ENCODE measurements at regions not wholly inside any gene's neighbourhood (a gene's known extent, or its start where the extent isn't known, plus 50 kb on each side); places are given as distances from the start of the nearest gene placed in this dataset.
"Not testable (repeated sequence)": the region's sequence is repeated elsewhere in the genome, so short reads cannot be mapped to it uniquely, and the experiment has no call there.

DNA sequence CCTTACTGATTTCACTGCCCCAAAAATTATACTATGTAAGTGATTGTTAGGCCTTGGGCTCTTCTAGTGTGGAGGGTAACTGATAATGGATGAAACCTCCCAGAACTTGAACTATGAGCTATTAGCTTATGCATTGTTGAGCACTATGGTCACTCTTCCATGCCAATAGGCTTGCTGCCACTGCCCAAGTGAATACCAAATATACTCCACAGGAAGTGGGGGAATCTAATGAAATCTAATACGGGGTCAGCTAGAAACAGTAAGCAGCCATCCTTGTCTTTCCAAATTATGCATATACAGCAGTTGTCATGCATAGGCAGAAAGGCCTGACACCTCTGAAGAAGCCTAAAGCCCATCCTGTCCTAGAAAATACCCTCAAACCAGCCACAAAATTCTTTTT is 198.7 kb upstream of the PTBP2 start:
- DNase-seq, result no peak

DNA sequence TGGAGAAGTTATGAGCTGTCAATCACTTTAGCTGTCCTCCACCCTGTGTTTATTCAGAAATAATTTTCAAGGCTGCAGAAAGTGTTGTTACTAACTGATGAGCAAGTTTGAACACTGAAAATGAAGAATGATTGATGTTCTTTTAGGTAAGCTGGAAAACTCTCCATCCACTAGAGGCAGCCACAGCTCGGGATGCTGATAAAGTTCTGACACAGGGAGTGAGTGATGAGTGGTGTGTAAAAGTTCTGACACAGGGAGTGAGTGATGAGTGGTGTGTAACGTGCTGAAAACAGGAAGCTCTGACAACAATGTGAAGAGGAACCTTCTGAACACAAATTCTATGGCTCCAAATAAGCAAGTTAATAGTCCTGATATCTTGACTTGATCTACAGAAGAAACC is 197.5 kb upstream of the PTBP2 start:
- DNase-seq, result no peak

- no peak for DNase-seq
Observed at GRCh38 chr1:96525657-96526557, 195.7 kb upstream of the PTBP2 start.

DNA sequence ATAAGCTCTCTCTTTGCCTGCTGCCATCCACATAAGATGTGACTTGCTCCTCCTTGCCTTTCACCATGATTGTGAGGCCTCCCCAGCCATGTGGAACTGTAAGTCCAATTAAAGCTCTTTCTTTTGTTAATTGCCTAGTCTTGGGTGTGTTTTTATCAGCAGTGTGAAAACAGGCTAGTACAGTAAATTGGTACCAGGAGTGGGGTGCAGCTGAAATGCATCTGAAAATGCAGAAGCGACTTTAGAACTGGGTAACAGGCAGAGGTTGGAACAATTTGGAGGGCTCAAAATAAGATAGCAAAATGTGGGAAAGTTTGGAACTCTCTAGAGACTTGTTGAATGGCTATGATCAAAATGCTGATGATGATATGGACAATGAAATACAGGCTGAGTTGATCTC is 192.9 kb upstream of the PTBP2 start:
- DNase-seq, result not testable (repeated sequence)

DNA sequence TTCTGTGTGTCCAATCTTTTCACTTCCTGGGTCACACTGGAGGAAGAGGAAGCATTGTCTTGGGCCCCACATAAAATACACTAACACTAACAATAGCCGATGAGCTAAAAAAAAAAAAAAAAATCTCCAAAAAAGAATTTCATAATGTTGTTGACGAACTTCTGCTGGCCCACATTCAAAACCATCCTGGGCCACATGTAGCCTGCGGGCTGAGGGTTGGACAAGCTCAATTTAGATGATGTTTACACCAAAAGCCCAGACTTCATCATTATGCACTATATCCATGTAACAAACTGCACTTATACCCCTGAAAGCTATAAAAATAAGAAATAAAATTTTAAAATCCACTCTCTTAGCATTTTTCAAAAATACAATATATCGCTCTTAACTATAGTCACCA is 187.8 kb upstream of the PTBP2 start:
- no peak for DNase-seq

DNA sequence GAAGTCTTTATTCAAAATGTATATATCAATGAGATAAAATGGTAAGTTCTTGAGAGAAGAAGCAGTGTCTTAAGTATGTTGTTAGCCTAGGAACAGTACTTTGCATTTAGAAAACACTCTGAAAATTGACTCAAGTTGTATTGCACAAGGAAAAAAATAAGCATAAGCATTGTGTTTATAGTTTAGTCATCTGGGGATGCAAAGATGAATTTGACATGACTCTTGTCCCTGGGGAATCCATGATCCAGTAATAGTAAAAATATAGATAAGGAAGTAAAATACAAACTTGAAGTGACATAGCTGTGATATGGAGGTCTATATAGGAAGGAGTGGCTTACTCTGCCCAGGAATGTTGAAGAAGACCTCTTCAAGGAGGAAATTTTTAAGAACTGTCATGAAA is 185.0 kb upstream of the PTBP2 start:
- DNase-seq, result no peak

GRCh38 chr1:96538111-96538641 is 183.4 kb upstream of the PTBP2 start:
- no peak for DNase-seq

- peak; percentile 8 for DNase-seq
Observed at GRCh38 chr1:96538883-96539282, 182.7 kb upstream of the PTBP2 start.

GRCh38 chr1:96541491-96541890 is 180.1 kb upstream of the PTBP2 start:
- no peak for DNase-seq

DNA sequence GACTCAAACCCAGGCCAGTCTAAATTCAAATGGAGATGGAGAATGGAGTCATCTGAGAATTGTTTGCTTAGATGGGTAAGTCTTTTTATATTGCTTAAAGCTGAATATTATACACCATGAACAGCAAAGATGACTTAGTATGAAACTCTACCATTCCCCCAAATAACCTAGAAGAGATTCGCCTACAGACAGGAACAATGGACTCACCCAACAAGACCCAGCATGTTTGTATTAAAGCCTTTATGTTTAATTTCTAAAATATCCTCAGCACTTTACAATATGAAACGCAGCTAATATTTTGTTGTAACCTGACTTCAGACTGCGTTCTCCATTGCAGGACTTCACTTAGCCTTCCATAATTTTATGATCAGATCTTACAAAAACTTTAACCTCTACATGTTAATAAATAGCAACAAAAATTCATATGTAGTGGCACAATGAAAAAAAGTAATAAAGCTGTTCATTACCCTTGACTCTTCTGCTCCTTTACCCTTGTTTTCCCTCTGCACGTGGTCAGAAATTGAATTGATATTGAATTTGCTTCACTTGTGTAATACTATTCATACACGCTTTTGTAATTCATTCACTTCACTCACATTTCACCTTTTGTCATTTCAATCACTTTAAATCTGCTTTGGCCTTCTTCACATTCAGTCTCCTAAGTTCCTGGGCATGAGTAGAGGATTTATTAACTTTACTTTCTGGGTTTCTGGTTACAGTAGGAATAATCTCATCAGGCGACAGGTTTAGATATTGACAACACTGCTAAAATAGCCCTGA is 177.3 kb upstream of the PTBP2 start:
- DNase-seq, result no peak

GRCh38 chr1:96544831-96545221 is 176.8 kb upstream of the PTBP2 start:
- no peak for DNase-seq

DNA sequence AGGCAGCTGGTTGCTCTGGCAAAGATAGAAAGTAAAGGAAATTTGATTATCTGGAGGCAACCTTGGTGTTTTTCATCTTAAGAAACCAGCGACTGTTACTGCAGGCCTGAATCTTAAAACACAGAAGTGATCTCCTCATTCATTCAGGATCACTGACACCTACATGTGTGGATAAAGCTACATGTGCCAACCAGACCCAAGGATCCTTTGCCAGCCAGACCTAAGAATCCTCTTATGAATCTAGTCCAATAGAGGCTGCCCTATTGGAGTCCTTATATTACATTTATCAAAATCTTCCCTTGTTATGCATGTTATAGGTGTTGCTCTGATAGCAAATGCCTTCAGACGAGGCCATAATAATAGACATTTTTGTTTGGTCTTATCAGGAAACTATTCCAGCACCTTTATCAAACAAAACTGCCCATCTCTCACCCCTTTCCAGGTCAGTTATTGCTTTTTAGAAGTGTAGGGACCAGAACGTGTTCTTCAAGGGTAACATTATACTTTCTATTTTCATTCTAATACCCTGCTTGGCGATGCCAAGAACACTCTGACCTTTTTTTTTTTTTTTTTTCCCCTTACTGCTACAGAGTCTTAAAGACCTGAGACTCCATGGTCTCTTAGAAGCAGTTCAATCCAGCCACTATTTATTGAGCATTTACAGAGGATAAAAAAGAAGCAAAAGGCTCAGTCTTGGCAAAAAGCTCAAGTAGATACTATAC is 175.5 kb upstream of the PTBP2 start:
- no peak for DNase-seq

GRCh38 chr1:96550061-96550460 is 171.5 kb upstream of the PTBP2 start:
- DNase-seq, result no peak

- no peak for DNase-seq
Observed at GRCh38 chr1:96552451-96552850, 169.1 kb upstream of the PTBP2 start.

DNA sequence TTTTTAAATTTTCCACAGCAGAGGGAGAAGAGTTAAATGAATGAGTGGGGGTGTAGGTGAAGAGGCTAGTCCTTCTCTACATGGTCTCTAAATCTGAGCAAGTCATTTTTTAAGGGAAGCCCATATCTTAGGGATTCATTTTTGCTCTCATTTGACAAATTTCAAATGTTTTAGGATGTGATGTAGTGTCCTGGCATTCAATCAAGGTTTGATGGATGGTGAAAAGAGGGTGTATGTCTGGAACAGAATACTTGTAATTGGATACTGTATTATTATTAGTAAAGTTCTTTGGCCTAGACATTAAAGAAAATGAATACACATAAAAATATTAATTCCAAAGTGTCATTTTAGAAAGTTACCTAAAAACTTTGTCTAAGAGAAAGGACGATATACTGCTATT is 167.8 kb upstream of the PTBP2 start:
- DNase-seq, result no peak

GRCh38 chr1:96554364-96554763 is 167.2 kb upstream of the PTBP2 start:
- no peak for DNase-seq

DNA sequence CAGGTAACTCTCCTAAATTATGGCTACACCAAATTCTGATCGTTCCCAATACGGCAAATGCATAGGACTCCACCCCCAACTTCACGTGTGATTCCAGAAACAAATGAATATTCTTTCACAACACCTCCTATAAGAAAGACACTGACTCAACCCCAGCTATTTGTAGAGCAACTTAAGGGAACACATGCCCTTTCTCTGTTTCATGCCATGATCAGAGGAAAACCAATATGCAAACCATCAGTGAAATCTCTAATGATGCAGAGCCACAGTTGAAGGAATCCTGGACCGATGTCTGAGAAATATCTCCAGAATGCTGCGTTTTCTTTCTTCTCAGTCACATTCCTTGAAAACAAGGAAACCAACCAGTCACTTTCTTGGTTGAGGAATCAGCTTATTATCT is 164.2 kb upstream of the PTBP2 start:
- DNase-seq, result no peak

- no peak for DNase-seq
Observed at GRCh38 chr1:96558635-96559034, 162.9 kb upstream of the PTBP2 start.

GRCh38 chr1:96559181-96559580 is 162.4 kb upstream of the PTBP2 start:
- DNase-seq, result no peak

- DNase-seq, result no peak
Observed at GRCh38 chr1:96559707-96560596, 161.6 kb upstream of the PTBP2 start.

GRCh38 chr1:96562094-96562493 is 159.5 kb upstream of the PTBP2 start:
- DNase-seq, result no peak

- DNase-seq, result not testable (repeated sequence)
Observed at GRCh38 chr1:96564401-96564800, 157.2 kb upstream of the PTBP2 start.

All from NCI-H1092 treated with DMSO at 0.1 percent for 48 hours (cell line).